Keratinocyte (primary cell): ENCODE measurements at regions not wholly inside any gene's neighbourhood (a gene's known extent, or its start where the extent isn't known, plus 50 kb on each side); places are given as distances from the start of the nearest gene placed in this dataset.

ENCODE experiments used
- CTCF ChIP-seq, 3 experiments: IDR thresholded peaks in 1 of 3; conservative IDR thresholded peaks in 1 of 3; optimal IDR thresholded peaks in 1 of 3; 2 replicates in 2 of 3; 3 replicates in 1 of 3; pipeline versions ENCODE3 to v1.5.1; 2011; ENCODE audit warnings: low read length in 3 of 3, mild to moderate bottlenecking in 3 of 3, moderate library complexity in 2 of 3, control low read depth in 1 of 3, inconsistent platforms in 1 of 3; ENCODE audit not compliant: insufficient read depth in 2 of 3; ENCODE audit errors: extremely low read depth in 1 of 3
- EZH2 ChIP-seq: IDR thresholded peaks from one replicate; pipeline ENCODE4 v1.6.1; 2012; ENCODE audit warnings: inconsistent platforms, mild to moderate bottlenecking, low read length, moderate library complexity

GRCh38 chr12:65532764-65533163 lies 254.3 kb downstream of the MSRB3 start:
- TF ChIP-seq CTCF (optimal IDR thresholded peaks at IDR 0.05 in 1 of 3, IDR thresholded peaks at IDR 0.05 in 1 of 3, conservative IDR thresholded peaks at IDR 0.05 in 1 of 3; ENCODE audit: extremely low read depth in 1 of 3, insufficient read depth in 2 of 3, low read length in 3 of 3), result no peak
- no peak for TF ChIP-seq EZH2
